Middle frontal gyrus (tissue), 1 donor: ENCODE measurements at regions not wholly inside any gene's neighbourhood (a gene's known extent, or its start where the extent isn't known, plus 50 kb on each side); places are given as distances from the start of the nearest gene placed in this dataset.

Source experiments
- DNase-seq: peaks from one replicate; pipeline ENCODE4 v3.0.0-alpha.2; 2015; ENCODE audit warnings: low spot score; ENCODE audit errors: extremely low spot score

DNA sequence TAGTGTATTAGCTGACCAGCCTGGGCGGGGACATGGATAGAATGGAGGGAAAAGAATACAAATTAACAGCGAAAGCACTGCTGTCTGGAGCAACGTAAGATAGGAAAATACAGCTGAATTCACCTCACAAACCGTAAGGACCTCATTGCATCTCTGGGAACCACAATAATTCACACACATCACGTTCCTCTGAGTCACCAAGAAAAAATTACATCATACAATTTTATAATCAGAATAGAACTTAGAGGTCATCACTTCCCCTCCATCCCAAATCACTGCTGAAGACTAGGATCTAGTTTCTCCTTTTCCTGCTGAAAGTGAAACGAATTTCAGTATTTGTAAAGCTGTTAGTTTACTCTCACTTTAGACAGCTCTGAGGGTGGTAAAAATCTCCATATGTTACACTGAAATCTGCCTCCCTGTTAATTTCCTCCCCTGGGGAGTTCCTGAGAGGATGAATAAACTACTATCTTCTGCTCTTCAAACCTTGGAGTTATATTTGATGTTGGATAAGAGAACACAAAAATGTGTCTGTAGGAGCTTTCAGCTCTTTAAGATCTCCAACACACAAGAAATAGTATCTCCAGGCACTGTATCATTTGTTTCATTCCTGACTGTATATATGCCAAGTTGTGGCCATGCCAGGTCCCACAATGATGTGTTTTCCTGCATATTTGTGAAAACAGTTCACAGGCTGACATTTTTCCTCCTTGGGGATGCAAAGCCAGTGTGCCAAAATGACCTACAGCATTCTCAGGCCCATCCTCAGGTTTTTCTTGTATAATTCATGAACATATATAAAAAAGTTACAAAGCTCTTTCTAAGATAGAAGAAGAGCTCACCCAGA is 63.8 kb upstream of the SSTR1 start:
- DNase-seq = peak; percentile 30

DNA sequence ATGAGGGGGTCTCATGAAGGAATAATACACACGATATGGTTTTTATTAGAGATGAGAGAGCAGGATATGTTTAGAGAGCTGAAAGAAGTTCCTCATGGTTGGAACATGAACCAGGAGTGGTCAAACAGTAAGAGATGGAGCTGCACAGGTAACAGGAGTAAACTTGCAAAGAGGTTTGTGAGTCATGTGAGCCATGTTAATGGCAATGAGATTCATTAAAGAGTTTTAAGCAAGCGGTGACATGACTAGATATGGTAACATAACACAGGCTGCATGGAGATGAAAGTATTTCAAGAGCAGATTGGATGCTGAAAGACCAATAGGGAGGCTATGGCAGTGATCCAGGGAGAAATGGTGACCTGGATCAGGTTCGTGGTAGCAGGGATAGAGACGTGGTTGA is 62.6 kb upstream of the SSTR1 start:
- no peak for DNase-seq

DNA sequence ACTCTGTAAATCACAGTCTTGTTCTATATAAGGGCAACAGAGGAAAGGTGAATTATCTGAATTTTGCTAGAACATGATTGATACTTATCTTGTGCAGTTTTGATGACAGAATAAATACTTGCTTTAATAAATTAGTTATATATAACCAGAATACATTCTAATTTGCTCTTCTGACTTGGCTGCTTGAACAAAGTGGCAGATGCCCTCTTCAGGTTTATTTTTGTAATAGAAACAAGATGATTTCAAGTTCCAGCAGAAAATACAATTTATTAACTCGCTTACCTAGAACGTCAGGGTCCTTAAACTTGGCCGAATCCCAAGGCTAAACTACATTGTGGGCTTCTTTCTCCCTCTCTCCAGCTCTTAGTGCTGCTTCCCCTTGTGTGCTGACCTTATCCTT is 57.6 kb upstream of the SSTR1 start:
- DNase-seq = no peak
